MM.1S (cell line): ENCODE measurements at regions not wholly inside any gene's neighbourhood (a gene's known extent, or its start where the extent isn't known, plus 50 kb on each side); places are given as distances from the start of the nearest gene placed in this dataset.

Experiments
- DNase-seq: peaks from one replicate; pipeline ENCODE4 v3.0.0-alpha.2; 2015
- H2AFZ ChIP-seq: fragments of 300-600 bp; sonication (generic); 2 replicates; pipeline ENCODE4 v1.6.0; 2016; ENCODE audit warnings: antibody characterized with exemption, low read length
- H3F3A ChIP-seq: fragments of 300-600 bp; sonication (generic); 2 replicates; pipeline ENCODE4 v1.6.1; 2016; ENCODE audit warnings: mild to moderate bottlenecking, antibody characterized with exemption, low read length, moderate library complexity, mixed read lengths; ENCODE audit not compliant: insufficient read depth
- H3K27ac ChIP-seq: fragments of 300-600 bp; sonication (generic); 2 replicates; pipeline ENCODE4 v1.5.1; 2016; ENCODE audit warnings: mild to moderate bottlenecking, low read length
- H3K27me3 ChIP-seq: fragments of 300-600 bp; sonication (generic); replicated peaks from 2 replicates; pipeline ENCODE4 v1.6.0; 2016; ENCODE audit warnings: low read length; ENCODE audit not compliant: insufficient read depth
- H3K36me3 ChIP-seq: fragments of 300-600 bp; sonication (generic); replicated peaks from 2 replicates; pipeline ENCODE4 v1.6.1; 2016; ENCODE audit warnings: mild to moderate bottlenecking, low read length, mixed read lengths; ENCODE audit not compliant: insufficient read depth
- H3K4me1 ChIP-seq: fragments of 300-600 bp; sonication (generic); 2 replicates; pipeline ENCODE4 v1.6.1; 2016; ENCODE audit warnings: low read length, mixed read lengths
- H3K4me2 ChIP-seq: fragments of 300-600 bp; sonication (generic); 2 replicates; pipeline ENCODE4 v1.6.0; 2016; ENCODE audit warnings: low read depth, low read length
- H3K4me3 ChIP-seq: fragments of 300-600 bp; sonication (generic); 2 replicates; pipeline ENCODE4 v1.5.1; 2016; ENCODE audit warnings: low read length, mixed read lengths
- H3K79me2 ChIP-seq: fragments of 300-600 bp; sonication (generic); 2 replicates; pipeline ENCODE4 v1.6.1; 2016; ENCODE audit warnings: mixed run types, low read length, mixed read lengths
- H3K9ac ChIP-seq: fragments of 300-600 bp; sonication (generic); 2 replicates; pipeline ENCODE4 v1.6.1; 2016; ENCODE audit warnings: low read length, mixed read lengths
- H3K9me2 ChIP-seq: fragments of 300-600 bp; sonication (generic); replicated peaks from 2 replicates; pipeline ENCODE4 v1.6.1; 2016; ENCODE audit warnings: mild to moderate bottlenecking, low read length, mixed read lengths; ENCODE audit not compliant: insufficient read depth
- H3K9me3 ChIP-seq: fragments of 300-600 bp; sonication (generic); replicated peaks from 2 replicates; pipeline ENCODE4 v1.6.1; 2016; ENCODE audit warnings: mild to moderate bottlenecking, low read length, mixed read lengths; ENCODE audit not compliant: insufficient read depth
- H4K20me1 ChIP-seq: fragments of 300-600 bp; sonication (generic); 2 replicates; pipeline ENCODE4 v1.6.1; 2016; ENCODE audit warnings: mild to moderate bottlenecking, low read length, moderate library complexity, mixed read lengths; ENCODE audit not compliant: insufficient read depth
- EZH2 ChIP-seq: fragments of 300-600 bp; sonication (generic); optimal IDR thresholded peaks from 2 replicates; pipeline ENCODE3; 2017; ENCODE audit warnings: low read depth, mild to moderate bottlenecking, antibody characterized with exemption, low read length, mixed read lengths
- EZH2phosphoT487 ChIP-seq: fragments of 300-600 bp; sonication (generic); IDR thresholded peaks from 2 replicates; pipeline ENCODE4 v1.6.1; 2018; ENCODE audit warnings: antibody characterized with exemption, low read length
- TF ChIP-seq, protein P1 (sequence below): fragments of 300-600 bp; sonication (generic); IDR thresholded peaks from 2 replicates; pipeline ENCODE4 v1.5.1; 2016; ENCODE audit warnings: antibody characterized with exemption, low read length, mixed read lengths

DNA sequence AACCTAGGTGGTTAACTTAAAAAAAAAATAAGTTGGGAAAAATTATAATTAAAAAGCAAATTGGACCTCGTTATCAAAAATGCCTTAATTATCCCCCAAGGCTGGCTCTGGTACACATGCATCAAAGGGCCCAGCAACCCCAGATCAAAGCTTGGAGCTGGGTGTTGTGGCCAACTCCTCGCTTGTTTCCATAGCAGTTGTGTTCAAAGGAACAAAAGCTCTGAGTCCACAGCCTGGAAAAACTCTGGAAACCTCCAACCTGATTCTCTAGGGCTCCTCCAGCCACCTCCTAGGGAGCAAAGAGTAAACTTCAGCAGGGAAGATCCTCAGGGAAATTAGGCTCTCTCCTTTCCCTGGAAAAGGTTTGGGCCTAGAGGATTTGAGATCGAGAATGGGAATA, 149.4 kb downstream of the NXPE2 start:
- H3K79me2 ChIP-seq: no peaks in the 10 kb centered on the region
- no peaks in the 10 kb centered on the region for H3K9me2 ChIP-seq
- no peak overlapping the region for H3K27ac ChIP-seq
- no peak overlapping the region for H3K4me2 ChIP-seq
- H3K36me3 ChIP-seq: no peaks in the 10 kb centered on the region
- no peaks in the 10 kb centered on the region for H3F3A ChIP-seq
- H3K9ac ChIP-seq: no peak overlapping the region
- H3K27me3 ChIP-seq: no peaks in the 10 kb centered on the region
- H3K9me3 ChIP-seq: no peaks in the 10 kb centered on the region
- no peak for TF ChIP-seq EZH2phosphoT487
- TF ChIP-seq, protein P1, sequence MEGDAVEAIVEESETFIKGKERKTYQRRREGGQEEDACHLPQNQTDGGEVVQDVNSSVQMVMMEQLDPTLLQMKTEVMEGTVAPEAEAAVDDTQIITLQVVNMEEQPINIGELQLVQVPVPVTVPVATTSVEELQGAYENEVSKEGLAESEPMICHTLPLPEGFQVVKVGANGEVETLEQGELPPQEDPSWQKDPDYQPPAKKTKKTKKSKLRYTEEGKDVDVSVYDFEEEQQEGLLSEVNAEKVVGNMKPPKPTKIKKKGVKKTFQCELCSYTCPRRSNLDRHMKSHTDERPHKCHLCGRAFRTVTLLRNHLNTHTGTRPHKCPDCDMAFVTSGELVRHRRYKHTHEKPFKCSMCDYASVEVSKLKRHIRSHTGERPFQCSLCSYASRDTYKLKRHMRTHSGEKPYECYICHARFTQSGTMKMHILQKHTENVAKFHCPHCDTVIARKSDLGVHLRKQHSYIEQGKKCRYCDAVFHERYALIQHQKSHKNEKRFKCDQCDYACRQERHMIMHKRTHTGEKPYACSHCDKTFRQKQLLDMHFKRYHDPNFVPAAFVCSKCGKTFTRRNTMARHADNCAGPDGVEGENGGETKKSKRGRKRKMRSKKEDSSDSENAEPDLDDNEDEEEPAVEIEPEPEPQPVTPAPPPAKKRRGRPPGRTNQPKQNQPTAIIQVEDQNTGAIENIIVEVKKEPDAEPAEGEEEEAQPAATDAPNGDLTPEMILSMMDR: no peak
- TF ChIP-seq EZH2: no peak
- no peak overlapping the region for H3K4me3 ChIP-seq
- DNase-seq: no peak
- no peaks in the 10 kb centered on the region for H4K20me1 ChIP-seq
- no peaks in the 10 kb centered on the region for H3K4me1 ChIP-seq
- H2AFZ ChIP-seq: no peak overlapping the region

DNA sequence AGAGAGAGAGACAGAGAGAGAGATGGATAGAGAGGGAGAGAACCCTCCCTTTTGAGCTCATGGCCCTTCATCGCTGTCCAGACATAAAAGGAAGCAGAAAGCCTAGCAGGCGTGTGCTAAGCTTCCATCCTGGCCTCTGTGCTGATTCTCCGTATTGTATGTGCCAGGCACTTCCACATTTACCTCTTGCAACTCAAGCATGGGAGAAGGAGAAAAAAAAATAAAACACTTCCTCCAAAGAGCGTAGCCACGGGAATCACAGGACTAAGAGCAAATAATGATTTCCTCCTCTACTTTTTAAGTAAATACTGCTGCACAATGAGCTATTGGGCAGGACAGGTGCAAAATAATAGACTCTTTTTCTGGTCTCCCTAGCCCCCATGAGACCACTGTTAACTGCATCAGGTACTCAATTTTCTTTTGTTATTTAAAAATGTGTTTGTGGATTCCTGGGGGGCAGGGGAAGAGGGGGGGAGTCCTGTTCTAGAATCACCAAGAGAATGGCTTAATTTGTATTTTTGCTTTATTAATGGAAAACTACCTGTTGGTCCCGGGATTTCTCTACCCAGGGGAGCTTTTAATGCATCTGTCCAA, 154.3 kb downstream of the NXPE2 start:
- H3K9me2 ChIP-seq: no peaks in the 10 kb centered on the region
- H3K36me3 ChIP-seq: no peaks in the 10 kb centered on the region
- no peak overlapping the region for H3K4me3 ChIP-seq
- H3F3A ChIP-seq: no peaks in the 10 kb centered on the region
- H3K9ac ChIP-seq: no peak overlapping the region
- TF ChIP-seq, protein P1: no peak
- DNase-seq: no peak
- H3K79me2 ChIP-seq: no peaks in the 10 kb centered on the region
- H3K4me1 ChIP-seq: no peaks in the 10 kb centered on the region
- H3K9me3 ChIP-seq: no peaks in the 10 kb centered on the region
- no peak overlapping the region for H2AFZ ChIP-seq
- H3K4me2 ChIP-seq: no peak overlapping the region
- H3K27me3 ChIP-seq: no peaks in the 10 kb centered on the region
- no peaks in the 10 kb centered on the region for H4K20me1 ChIP-seq
- H3K27ac ChIP-seq: no peak overlapping the region

DNA sequence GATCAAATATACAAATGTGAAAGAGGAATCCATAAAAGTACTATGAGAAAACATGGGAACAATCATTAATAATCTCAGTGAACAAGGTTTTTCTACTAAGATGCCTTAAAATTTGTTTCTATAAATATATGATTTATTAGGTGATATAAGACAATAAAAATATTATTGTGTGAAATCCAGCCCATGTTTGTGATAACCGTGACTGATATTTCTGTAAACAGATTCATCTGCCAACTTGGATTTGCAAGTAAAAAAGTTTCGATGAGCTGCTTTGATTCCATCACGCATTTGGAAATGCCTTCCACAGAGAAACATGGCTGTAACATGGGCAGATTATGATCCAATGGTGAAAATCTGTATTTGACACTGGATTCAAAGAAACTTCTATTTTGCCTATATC, 157.8 kb downstream of the NXPE2 start:
- H3K36me3 ChIP-seq: no peaks in the 10 kb centered on the region
- no peaks in the 10 kb centered on the region for H3K4me1 ChIP-seq
- H4K20me1 ChIP-seq: no peaks in the 10 kb centered on the region
- H3K9ac ChIP-seq: no peak overlapping the region
- no peak overlapping the region for H3K4me2 ChIP-seq
- no peak overlapping the region for H3K27ac ChIP-seq
- no peaks in the 10 kb centered on the region for H3K9me3 ChIP-seq
- TF ChIP-seq EZH2phosphoT487 (no peak), EZH2 (no peak)
- TF ChIP-seq, protein P1: no peak
- H3K4me3 ChIP-seq: no peak overlapping the region
- H3K79me2 ChIP-seq: no peaks in the 10 kb centered on the region
- no peaks in the 10 kb centered on the region for H3K27me3 ChIP-seq
- DNase-seq: no peak
- H3F3A ChIP-seq: no peaks in the 10 kb centered on the region
- no peaks in the 10 kb centered on the region for H3K9me2 ChIP-seq
- H2AFZ ChIP-seq: no peak overlapping the region
